ENCODE measurements at regions not wholly inside any gene's neighbourhood (a gene's known extent, or its start where the extent isn't known, plus 50 kb on each side); places are given as distances from the start of the nearest gene placed in this dataset.

DNA sequence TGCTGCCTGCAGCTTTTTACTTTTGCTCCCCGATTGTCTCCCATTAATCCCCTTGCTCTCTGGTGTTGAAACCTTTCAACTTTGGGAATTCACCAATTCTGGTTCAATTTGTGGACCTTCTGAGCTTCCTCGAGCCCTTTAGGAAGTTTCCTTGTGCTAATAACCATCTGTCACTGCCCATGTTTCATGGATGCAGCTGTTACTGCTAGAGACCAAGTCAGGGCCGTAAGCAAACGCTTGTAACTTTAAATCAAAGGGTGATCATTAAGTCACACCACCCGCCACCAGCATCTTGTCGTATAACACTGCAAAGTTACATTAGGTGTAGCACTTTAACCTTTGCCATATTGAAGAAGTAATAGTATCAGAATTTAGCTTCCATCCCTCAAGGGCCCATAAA is 268.3 kb upstream of the SASH1 start:
- 84 to 87% methylated on average over 6 of the region's 6 CpGs for WGBS, 2 donors
- Histone ChIP-seq H3K36me3 (no peaks in the 10 kb centered on the region), H3K4me1 (no peaks in the 10 kb centered on the region), H3K9me3 (peaks cover 0 to 5% (median 0%) of the 10 kb centered on the region in 4 donors), H3K27me3 (no peaks in the 10 kb centered on the region), H3K4me3 (no peak overlapping the region), H3K27ac (no peak overlapping the region)
- DNase-seq (ENCODE audit: low spot score in 2 of 2) = no peak
- TF ChIP-seq, protein P1, sequence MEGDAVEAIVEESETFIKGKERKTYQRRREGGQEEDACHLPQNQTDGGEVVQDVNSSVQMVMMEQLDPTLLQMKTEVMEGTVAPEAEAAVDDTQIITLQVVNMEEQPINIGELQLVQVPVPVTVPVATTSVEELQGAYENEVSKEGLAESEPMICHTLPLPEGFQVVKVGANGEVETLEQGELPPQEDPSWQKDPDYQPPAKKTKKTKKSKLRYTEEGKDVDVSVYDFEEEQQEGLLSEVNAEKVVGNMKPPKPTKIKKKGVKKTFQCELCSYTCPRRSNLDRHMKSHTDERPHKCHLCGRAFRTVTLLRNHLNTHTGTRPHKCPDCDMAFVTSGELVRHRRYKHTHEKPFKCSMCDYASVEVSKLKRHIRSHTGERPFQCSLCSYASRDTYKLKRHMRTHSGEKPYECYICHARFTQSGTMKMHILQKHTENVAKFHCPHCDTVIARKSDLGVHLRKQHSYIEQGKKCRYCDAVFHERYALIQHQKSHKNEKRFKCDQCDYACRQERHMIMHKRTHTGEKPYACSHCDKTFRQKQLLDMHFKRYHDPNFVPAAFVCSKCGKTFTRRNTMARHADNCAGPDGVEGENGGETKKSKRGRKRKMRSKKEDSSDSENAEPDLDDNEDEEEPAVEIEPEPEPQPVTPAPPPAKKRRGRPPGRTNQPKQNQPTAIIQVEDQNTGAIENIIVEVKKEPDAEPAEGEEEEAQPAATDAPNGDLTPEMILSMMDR (IDR thresholded peaks at IDR 0.05) = no peak
- TF ChIP-seq EP300 (IDR thresholded peaks at IDR 0.05) (no peak), POLR2A (IDR thresholded peaks at IDR 0.05) (no peak)

DNA sequence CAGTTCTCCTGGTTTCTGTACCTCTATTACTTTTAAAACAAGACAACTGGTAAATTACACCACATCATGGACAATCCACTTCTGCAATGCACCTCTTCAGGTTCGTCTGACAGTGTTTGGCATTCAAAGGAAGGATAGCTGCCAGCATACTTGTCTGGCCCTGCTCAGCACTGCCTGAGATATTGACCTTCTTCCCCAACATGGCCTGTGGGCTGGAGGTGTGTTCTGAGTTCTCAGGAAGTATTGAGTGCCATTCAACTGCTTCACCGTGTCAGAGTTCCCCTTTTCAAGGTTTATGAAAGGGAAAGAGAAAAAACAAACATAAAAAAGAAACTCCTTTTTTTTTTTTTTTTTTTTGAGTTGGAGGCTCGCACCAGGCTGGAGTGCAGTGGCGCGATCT is 267.9 kb upstream of the SASH1 start:
- WGBS, 2 donors = 69 to 82% methylated on average over 5 of the region's 5 CpGs
- TF ChIP-seq, protein P1 (IDR thresholded peaks at IDR 0.05) = no peak
- no peak for TF ChIP-seq EP300 (IDR thresholded peaks at IDR 0.05)
- TF ChIP-seq POLR2A (IDR thresholded peaks at IDR 0.05) = no peak
- Histone ChIP-seq H3K4me3 (no peak overlapping the region), H3K4me1 (no peaks in the 10 kb centered on the region), H3K27ac (no peak overlapping the region), H3K9me3 (peaks cover 0 to 2% (median 0%) of the 10 kb centered on the region in 4 donors), H3K27me3 (no peaks in the 10 kb centered on the region), H3K36me3 (no peaks in the 10 kb centered on the region)
- DNase-seq (ENCODE audit: low spot score in 2 of 2) = no peak

DNA sequence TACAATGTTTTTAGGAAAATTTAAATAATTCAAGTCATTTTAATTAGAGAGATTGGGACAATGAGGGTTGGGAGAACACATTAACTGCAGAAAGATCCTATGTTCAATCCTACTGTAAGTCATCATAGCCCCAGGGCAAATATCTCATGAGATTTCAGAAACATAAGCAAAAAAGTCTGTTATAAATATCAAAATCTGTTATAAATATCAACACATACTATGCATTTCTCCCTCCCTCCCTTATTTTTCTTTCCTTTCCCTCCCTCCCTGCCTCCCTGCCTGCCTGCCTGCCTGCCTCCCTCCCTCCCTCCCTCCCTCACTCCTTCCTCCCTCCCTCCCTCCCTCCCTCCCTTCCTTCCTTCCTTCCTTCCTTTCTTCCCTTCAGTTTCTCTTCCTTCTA is 267.3 kb upstream of the SASH1 start:
- Histone ChIP-seq H3K4me1 (no peaks in the 10 kb centered on the region), H3K36me3 (no peaks in the 10 kb centered on the region), H3K27me3 (no peaks in the 10 kb centered on the region), H3K27ac (no peak overlapping the region), H3K4me3 (no peak overlapping the region), H3K9me3 (peaks cover 0 to 2% (median 0%) of the 10 kb centered on the region in 4 donors)
- no peak for DNase-seq (ENCODE audit: low spot score in 2 of 2)
- TF ChIP-seq POLR2A (IDR thresholded peaks at IDR 0.05) = no peak
- TF ChIP-seq EP300 (IDR thresholded peaks at IDR 0.05) = no peak
- TF ChIP-seq, protein P1 (IDR thresholded peaks at IDR 0.05) = no peak

DNA sequence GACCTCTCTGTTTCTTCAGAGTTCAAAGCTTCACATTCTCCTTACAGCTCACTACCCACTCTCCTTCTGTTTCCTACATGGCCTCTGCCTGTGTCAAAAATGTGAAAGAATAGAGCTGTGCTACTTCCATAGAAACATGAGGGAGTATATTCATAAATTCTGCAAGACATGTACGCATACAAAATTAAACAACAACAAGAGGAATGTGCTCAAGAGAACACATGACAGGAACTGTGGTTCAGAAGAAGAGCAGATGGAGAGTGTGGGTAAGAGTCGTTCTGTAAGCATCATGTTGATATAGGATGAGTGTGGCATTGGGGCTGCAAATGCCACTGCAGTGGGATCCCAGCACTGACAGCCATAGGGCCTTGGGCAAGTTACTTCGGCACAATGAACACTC is 266.6 kb upstream of the SASH1 start:
- Histone ChIP-seq H3K4me3 (no peak overlapping the region), H3K4me1 (no peaks in the 10 kb centered on the region), H3K27me3 (no peaks in the 10 kb centered on the region), H3K27ac (no peak overlapping the region), H3K36me3 (no peaks in the 10 kb centered on the region), H3K9me3 (peaks cover 0 to 2% (median 0%) of the 10 kb centered on the region in 4 donors)
- 67 to 80% methylated on average over 3 of the region's 3 CpGs for WGBS, 2 donors
- DNase-seq (ENCODE audit: low spot score in 2 of 2) = no peak
- no peak for TF ChIP-seq POLR2A (IDR thresholded peaks at IDR 0.05)
- TF ChIP-seq EP300 (IDR thresholded peaks at IDR 0.05) = no peak
- TF ChIP-seq, protein P1 (IDR thresholded peaks at IDR 0.05) = no peak

DNA sequence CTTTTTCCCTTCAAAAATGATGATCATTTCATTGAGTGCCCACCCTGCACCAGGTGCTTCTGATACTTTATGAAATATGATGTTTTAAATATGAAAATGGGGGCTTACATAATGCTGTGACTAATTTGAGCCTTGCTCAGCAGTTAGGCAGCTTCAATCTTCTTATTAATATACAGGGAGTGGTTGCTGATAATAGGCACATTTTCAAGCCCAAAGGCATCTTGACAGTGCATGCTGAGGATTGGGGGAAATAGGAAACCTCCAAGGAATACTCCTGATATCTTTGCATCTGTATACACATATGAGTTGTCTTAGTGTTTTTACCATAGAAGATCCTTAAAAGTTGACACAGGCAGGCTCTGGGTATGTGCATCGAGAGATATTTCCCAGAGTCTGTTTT is 262.3 kb upstream of the SASH1 start:
- no peaks in the 10 kb centered on the region for H3K36me3 ChIP-seq
- no peak for DNase-seq (ENCODE audit: low spot score in 2 of 2)
- no peak overlapping the region for H3K4me3 ChIP-seq
- no peaks in the 10 kb centered on the region for H3K4me1 ChIP-seq
- no peaks in the 10 kb centered on the region for H3K9me3 ChIP-seq
- TF ChIP-seq EP300 (IDR thresholded peaks at IDR 0.05) = no peak
- TF ChIP-seq, protein P1 (IDR thresholded peaks at IDR 0.05) = no peak
- no peak for TF ChIP-seq POLR2A (IDR thresholded peaks at IDR 0.05)
- no peak overlapping the region for H3K27ac ChIP-seq
- H3K27me3 ChIP-seq = no peaks in the 10 kb centered on the region
- 92 to 100% methylated on average over 1 of the region's 1 CpG for WGBS, 2 donors

Data from tibial nerve (tissue), 4 donors.